ENCODE measurements at regions not wholly inside any gene's neighbourhood (a gene's known extent, or its start where the extent isn't known, plus 50 kb on each side); places are given as distances from the start of the nearest gene placed in this dataset.

GRCh38 chr4:180394312-180394711, 1848.9 kb upstream of the TENM3 start:
- no peak overlapping the region for H3K4me3 ChIP-seq
- whole genome bisulfite sequencing (ENCODE audit: insufficient coverage, insufficient replicate concordance, low lambda C conversion rate, missing lambda C conversion rate): 19% methylated on average over 2 of the region's 2 CpGs
- TF ChIP-seq SMAD1 (IDR thresholded peaks at IDR 0.05; ENCODE audit: low read depth, partially characterized antibody): no peak
- TF ChIP-seq, protein P1, sequence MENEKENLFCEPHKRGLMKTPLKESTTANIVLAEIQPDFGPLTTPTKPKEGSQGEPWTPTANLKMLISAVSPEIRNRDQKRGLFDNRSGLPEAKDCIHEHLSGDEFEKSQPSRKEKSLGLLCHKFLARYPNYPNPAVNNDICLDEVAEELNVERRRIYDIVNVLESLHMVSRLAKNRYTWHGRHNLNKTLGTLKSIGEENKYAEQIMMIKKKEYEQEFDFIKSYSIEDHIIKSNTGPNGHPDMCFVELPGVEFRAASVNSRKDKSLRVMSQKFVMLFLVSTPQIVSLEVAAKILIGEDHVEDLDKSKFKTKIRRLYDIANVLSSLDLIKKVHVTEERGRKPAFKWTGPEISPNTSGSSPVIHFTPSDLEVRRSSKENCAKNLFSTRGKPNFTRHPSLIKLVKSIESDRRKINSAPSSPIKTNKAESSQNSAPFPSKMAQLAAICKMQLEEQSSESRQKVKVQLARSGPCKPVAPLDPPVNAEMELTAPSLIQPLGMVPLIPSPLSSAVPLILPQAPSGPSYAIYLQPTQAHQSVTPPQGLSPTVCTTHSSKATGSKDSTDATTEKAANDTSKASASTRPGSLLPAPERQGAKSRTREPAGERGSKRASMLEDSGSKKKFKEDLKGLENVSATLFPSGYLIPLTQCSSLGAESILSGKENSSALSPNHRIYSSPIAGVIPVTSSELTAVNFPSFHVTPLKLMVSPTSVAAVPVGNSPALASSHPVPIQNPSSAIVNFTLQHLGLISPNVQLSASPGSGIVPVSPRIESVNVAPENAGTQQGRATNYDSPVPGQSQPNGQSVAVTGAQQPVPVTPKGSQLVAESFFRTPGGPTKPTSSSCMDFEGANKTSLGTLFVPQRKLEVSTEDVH (IDR thresholded peaks at IDR 0.05; ENCODE audit: low read depth, partially characterized antibody): no peak
- no peak for TF ChIP-seq ASH2L (IDR thresholded peaks at IDR 0.05; ENCODE audit: borderline replicate concordance, low read depth)
- no peak for TF ChIP-seq TAF1 (IDR thresholded peaks at IDR 0.05; ENCODE audit: borderline replicate concordance, low read depth, low read length)
- no peak for TF ChIP-seq SRF (IDR thresholded peaks at IDR 0.05; ENCODE audit: low read depth in 2 of 2, low read length in 2 of 2)
- TF ChIP-seq CBX5 (IDR thresholded peaks at IDR 0.05; ENCODE audit: low read depth): no peak
- TF ChIP-seq HDAC2 (IDR thresholded peaks at IDR 0.05): no peak
- TF ChIP-seq SMARCA5 (IDR thresholded peaks at IDR 0.05): no peak
- TF ChIP-seq TCF12 (IDR thresholded peaks at IDR 0.05; ENCODE audit: low read depth, low read length): no peak
- TF ChIP-seq CTCF (IDR thresholded peaks at IDR 0.05 in 2 of 3, conservative IDR thresholded peaks at IDR 0.05 in 1 of 3; ENCODE audit: control insufficient read depth in 2 of 3, extremely low read depth in 1 of 3, insufficient read depth in 1 of 3, low read depth in 3 of 3, low read length in 3 of 3): no peak
- TF ChIP-seq ZNF384 (IDR thresholded peaks at IDR 0.05; ENCODE audit: borderline replicate concordance, low read depth, low read length): no peak
- TF ChIP-seq, protein P2, sequence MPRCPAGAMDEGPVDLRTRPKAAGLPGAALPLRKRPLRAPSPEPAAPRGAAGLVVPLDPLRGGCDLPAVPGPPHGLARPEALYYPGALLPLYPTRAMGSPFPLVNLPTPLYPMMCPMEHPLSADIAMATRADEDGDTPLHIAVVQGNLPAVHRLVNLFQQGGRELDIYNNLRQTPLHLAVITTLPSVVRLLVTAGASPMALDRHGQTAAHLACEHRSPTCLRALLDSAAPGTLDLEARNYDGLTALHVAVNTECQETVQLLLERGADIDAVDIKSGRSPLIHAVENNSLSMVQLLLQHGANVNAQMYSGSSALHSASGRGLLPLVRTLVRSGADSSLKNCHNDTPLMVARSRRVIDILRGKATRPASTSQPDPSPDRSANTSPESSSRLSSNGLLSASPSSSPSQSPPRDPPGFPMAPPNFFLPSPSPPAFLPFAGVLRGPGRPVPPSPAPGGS (IDR thresholded peaks at IDR 0.05; ENCODE audit: borderline replicate concordance, insufficient read depth, low read depth, low read length, poor library complexity, severe bottlenecking): no peak
- no peak for TF ChIP-seq TBL1XR1 (IDR thresholded peaks at IDR 0.05; ENCODE audit: low read depth, low read length)
- no peaks in the 10 kb centered on the region for H3K36me3 ChIP-seq (ENCODE audit: control insufficient read depth in 2 of 2, insufficient read depth in 2 of 2, low read length in 1 of 2)
- BruUV-seq (replicated peaks): no TSS peak
- DNase-seq (ENCODE audit: low read depth, low spot score) (no peak), FAIRE-seq (no peak), ATAC-seq (no peak)
- ChIA-PET SMC1A (ENCODE audit: uncharacterized antibody, unreplicated experiment) (no interaction called here), POLR2A (no interaction called here), RAD21 (ENCODE audit: unreplicated experiment) (no interaction called here), CTCF (no interaction called here)
- no peaks in the 10 kb centered on the region for H4K20me1 ChIP-seq (ENCODE audit: control insufficient read depth, insufficient read depth)
- H3K9ac ChIP-seq (ENCODE audit: control insufficient read depth, insufficient read depth, low read length): no peak overlapping the region
- no peak overlapping the region for H3K27ac ChIP-seq (ENCODE audit: control insufficient read depth, insufficient read depth)
- in situ Hi-C loops (cut with MboI) (no loop called here), intact Hi-C loops (cut with micrococcal nuclease; ENCODE audit: unreplicated experiment) (no loop called here)
- H3K9me3 ChIP-seq (replicated peaks; ENCODE audit: control insufficient read depth, insufficient read depth, low read length): no peaks in the 10 kb centered on the region
- H2AFZ ChIP-seq (ENCODE audit: control insufficient read depth, low read depth, low read length): no peak overlapping the region
- no peaks in the 10 kb centered on the region for H3K79me2 ChIP-seq (ENCODE audit: control insufficient read depth, insufficient read depth, low read length)
- no peaks in the 10 kb centered on the region for H3K4me1 ChIP-seq (ENCODE audit: control insufficient read depth, insufficient read depth, low read length)
- no peaks in the 10 kb centered on the region for H3K27me3 ChIP-seq (replicated peaks in 1 of 2; ENCODE audit: control insufficient read depth in 2 of 2, insufficient read depth in 2 of 2, low read length in 1 of 2)
- H3K4me2 ChIP-seq (ENCODE audit: control insufficient read depth, insufficient read depth): no peak overlapping the region

Measured in GM12878 (cell line).